RCC 7860 (cell line): ENCODE measurements at regions not wholly inside any gene's neighbourhood (a gene's known extent, or its start where the extent isn't known, plus 50 kb on each side); places are given as distances from the start of the nearest gene placed in this dataset.

ENCODE experiments used
- DNase-seq: peaks from one replicate; pipeline ENCODE4 v3.0.0-alpha.2; 2015; ENCODE audit warnings: low spot score
- FAIRE-seq: peaks from 2 replicates; lab custom pipeline; 2012; peaks lifted over from hg19 to GRCh38; lab: Jason Lieb, UNC

GRCh38 chr12:19970116-19970515 is 398.2 kb upstream of the PDE3A start:
- DNase-seq, result no peak
- no peak for FAIRE-seq

GRCh38 chr12:19970821-19971220 is 397.5 kb upstream of the PDE3A start:
- no peak for DNase-seq
- FAIRE-seq, result no peak

- FAIRE-seq (no peak), DNase-seq (no peak)
Observed at GRCh38 chr12:19971361-19972280, 396.7 kb upstream of the PDE3A start.

GRCh38 chr12:19972325-19973288 is 395.7 kb upstream of the PDE3A start:
- FAIRE-seq, result no peak

GRCh38 chr12:19978193-19978592 is 390.1 kb upstream of the PDE3A start:
- FAIRE-seq (no peak), DNase-seq (no peak)

More at GRCh38 chr12:19972325-19973288, 395.7 kb upstream of the PDE3A start:
- DNase-seq, result no peak

- FAIRE-seq (no peak), DNase-seq (no peak)
Observed at GRCh38 chr12:19979584-19979983, 388.8 kb upstream of the PDE3A start.

GRCh38 chr12:19981944-19982343 is 386.4 kb upstream of the PDE3A start:
- DNase-seq, result no peak

GRCh38 chr12:19988001-19988400 is 380.3 kb upstream of the PDE3A start:
- DNase-seq (no peak), FAIRE-seq (no peak)

More at GRCh38 chr12:19981944-19982343, 386.4 kb upstream of the PDE3A start:
- FAIRE-seq, result no peak

- FAIRE-seq, result no peak
- DNase-seq, result no peak
Observed at GRCh38 chr12:19988459-19988873, 379.9 kb upstream of the PDE3A start.

- DNase-seq (no peak), FAIRE-seq (no peak)
Observed at GRCh38 chr12:19988948-19989347, 379.4 kb upstream of the PDE3A start.

GRCh38 chr12:19991146-19991545 is 377.2 kb upstream of the PDE3A start:
- FAIRE-seq (no peak), DNase-seq (no peak)

GRCh38 chr12:19992311-19992710 is 376.0 kb upstream of the PDE3A start:
- DNase-seq (no peak), FAIRE-seq (no peak)

- DNase-seq (no peak), FAIRE-seq (no peak)
Observed at GRCh38 chr12:19994968-19995367, 373.4 kb upstream of the PDE3A start.

- FAIRE-seq (no peak), DNase-seq (no peak)
Observed at GRCh38 chr12:19997656-19998400, 370.5 kb upstream of the PDE3A start.

- DNase-seq (no peak), FAIRE-seq (no peak)
Observed at GRCh38 chr12:19998411-19998810, 369.9 kb upstream of the PDE3A start.

- FAIRE-seq, result peak; percentile 80
Observed at GRCh38 chr12:19998961-19999804, 369.2 kb upstream of the PDE3A start.

GRCh38 chr12:19999805-20000138 is 368.6 kb upstream of the PDE3A start:
- no peak for DNase-seq
- FAIRE-seq, result no peak

More at GRCh38 chr12:19998961-19999804, 369.2 kb upstream of the PDE3A start:
- peak; percentile 34 for DNase-seq

GRCh38 chr12:20000229-20000849 is 368.0 kb upstream of the PDE3A start:
- FAIRE-seq (no peak), DNase-seq (no peak)

GRCh38 chr12:20003252-20003651 is 365.1 kb upstream of the PDE3A start:
- no peak for FAIRE-seq
- no peak for DNase-seq
